HG03095 (cell line): ENCODE measurements at regions not wholly inside any gene's neighbourhood (a gene's known extent, or its start where the extent isn't known, plus 50 kb on each side); places are given as distances from the start of the nearest gene placed in this dataset.

Source experiments
- ATAC-seq: cut with Tn5 transposase; IDR thresholded peaks from one replicate; pipeline ENCODE4 v1.9.1; 2021; ENCODE audit warnings: moderate library complexity; ENCODE audit not compliant: unreplicated experiment

DNA sequence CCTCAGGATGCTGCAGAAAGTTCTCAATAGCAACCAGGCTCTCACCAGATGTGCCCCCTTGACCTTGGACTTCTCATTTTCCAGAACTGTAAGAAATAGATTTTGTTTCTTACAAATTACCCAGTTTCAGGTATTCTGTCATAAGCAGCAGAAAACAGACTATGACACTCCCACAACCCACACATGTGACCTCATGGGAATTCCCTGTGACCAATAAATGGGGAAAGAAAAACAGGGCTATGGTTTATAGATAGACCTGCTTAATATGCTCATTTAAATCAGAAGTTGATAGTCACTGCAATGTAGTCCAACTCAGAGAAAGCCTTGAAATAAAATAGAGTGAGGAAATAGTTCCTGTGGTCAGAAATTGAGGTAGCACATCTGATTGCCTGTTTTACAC is 380.9 kb upstream of the PTBP2 start:
- ATAC-seq, result no peak

DNA sequence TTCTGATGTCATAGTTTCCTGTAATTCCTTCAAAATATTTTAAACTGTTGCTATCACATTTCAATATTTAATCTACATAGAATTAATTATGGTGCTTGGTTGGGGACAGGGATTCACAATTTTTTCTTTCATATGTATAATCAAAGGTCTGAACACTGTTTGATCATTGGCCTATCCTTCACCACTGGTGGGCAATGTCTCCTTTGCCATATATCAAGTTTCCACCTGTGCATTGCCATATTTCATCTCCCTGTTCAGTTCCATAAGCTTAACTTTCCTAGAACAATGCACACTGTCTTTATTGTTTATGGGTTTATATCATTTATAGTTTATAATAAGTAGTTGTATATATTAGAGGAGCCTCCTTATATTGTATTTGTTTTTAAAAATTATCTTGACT is 374.9 kb upstream of the PTBP2 start:
- no peak for ATAC-seq

DNA sequence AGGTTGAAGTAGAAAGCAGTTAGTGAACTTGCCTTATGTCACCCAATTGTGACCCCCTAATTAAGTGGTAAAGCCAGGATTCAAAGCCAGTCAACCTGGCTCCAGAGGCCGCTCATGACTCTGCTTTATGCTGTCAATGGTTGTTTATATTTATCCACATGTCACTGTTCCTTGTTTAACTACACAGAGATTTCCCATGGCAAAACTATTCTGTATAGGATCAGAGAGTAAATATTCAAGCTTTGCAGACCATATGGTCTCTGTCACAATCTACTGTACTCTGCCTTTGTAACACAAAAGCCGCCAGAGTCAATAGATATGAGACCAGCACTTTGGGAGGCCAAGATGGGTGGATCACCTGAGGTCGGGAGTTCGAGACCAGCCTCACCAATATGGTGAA is 371.7 kb upstream of the PTBP2 start:
- no peak for ATAC-seq

DNA sequence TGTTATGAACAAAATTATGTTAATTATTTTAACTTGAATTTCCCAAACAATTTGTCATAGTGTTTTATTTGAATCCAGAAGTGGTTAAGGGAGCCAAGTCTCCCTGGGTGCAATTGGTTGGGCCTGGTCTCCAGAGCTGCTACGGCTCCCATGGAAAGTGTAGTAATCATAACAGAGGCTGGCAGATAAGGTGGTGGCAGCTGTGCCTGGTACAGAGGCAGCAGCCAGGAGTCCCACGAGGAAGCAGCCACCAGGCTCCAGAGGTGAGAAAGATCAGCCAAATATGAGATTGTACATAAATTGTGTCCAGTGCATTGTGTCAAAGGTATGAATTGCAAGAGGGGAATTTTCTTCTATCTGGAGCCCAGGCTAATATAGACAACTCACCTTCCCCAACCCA is 368.9 kb upstream of the PTBP2 start:
- ATAC-seq, result no peak

DNA sequence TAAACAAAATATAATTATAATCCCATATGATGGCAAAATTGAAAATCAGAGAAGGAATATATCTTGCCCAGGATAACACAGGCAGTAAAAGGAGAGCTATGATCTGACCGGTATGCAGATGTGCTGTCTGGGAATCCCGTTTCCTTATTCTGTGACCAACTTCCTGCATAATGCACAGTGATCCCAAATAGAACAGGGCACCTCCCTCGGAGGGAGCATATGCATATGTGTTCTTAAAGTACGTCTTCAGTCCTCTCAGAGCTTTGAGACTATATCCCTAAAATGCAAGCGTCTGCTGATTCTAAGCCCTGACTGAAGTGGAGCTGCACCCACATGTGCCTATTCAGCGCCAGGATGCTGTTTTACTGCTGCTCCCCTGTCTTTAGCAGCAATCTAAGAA is 366.1 kb upstream of the PTBP2 start:
- ATAC-seq, result no peak

DNA sequence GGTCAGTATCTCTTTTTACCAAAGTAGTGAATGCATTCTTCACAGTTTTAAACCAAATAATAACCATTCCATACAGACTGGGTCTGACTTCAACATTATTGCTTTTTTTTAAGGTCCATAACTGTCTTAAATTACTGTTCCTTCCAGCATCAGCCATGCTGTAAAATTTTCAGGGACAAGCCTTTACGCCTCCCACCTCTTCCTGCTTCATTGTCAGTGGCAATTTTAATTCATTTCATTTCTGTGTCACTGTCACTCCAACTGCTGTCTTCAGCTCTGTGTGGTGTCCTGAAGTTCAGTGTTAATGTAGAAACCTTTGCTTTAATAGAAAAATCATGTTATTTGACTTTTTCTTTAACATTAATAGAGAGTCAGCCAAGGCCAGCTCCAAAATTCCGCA is 365.6 kb upstream of the PTBP2 start:
- ATAC-seq, result no peak

DNA sequence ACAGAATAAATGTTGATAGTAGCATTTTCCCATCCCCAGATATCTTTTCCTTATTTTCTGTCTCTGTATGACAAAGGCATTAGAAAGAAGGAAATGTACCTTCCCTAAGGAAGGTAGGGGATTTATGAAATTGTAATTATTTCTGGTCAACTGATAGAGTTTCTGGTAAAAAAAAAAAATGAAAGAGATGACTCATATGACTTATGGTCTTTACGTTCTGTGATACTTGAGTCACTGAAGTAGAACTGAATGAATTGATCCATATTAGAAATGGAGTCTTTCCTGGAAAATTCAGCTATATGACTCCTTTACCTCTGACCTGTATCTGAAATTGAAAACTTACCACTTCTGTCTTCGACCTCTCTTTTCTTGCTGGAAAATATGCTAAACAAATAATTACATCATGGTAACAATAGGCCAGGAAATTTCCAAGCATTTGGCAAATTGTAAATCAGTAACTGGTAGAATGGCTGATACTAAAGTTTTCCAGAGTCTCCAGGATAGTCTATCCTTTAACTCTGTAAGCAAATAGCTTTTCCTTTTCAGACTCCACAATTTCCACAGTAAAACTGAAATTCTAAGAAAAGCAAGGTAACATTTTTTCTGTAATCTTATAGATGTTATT is 364.3 kb upstream of the PTBP2 start:
- ATAC-seq, result no peak

DNA sequence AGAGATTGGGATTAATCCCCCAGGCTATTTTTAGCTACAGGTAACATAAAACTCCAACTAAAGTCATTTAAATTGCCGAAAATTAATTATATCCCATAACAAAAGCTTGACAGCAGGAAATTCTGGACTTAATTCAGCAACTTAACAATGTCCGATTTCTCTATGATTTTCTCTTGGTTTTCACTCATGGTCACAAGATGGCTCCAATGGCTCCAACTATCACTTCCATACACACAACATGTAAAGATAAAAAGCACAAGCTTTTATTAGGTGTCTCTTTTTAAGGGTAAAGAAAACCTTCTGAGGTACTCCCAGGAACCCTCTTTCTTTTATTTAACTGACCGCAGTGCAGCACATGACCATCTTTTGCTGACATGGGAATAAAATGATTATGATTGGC is 363.5 kb upstream of the PTBP2 start:
- no peak for ATAC-seq

DNA sequence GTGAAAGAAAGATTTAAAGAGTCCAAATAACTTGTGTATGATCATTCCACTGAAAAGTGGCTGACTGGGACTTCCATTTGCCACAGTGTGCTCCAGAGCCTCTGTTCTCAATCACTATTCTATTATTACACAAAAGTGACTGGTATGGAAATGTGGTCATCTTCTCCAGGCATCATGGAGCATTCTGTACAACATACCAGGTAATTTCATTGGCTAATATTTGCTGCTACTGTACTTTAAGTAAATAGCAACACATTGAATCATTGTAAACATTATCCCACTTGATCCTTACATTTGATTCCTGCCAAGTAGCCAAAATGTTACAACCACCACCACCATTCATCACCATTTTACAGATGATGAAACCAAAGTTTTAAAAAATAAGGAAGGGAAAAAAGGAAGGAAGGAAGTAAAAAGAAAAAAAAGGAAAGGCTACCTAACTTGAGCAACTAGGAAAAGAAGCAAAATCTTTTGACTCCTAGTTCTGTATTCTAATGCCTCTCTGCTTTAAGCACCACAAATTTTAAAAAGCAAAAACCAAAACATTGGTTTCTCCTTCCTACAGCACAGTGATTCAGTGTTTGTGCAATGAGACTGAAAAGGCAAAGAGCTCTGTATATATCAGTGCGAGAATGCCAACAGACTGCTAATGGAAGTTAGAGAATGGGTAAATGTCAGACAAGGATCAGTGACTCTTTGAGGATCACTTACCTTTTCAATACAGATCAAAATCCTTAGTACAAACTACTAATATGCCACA is 361.4 kb upstream of the PTBP2 start:
- ATAC-seq, result no peak

DNA sequence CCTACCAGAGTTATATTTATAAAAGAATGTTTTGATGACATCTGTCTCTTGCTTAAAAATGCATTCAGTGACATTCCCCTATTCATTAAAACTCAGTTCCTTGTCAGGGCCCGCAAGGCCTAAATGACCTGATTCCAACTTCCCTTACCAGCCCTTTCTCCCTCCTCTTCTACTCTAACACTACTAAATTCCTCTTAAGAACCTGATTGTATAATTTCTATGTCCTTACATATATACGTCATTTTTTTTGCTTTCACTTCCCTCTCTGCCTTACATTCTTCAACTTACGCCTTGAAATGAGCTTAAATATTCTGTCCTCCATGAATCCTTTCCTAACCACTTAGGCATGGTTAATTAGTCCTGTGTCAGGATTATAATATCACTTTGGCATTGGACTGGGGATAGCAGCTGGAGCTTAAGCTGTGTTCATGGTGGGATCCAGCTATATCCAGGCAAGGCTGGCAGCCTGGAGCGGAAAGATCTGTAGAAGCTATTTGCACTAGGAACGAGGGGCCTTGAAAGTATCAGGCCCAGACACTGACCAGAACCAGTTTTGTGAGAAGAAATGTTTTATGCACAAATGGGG is 360.2 kb upstream of the PTBP2 start:
- ATAC-seq, result no peak

DNA sequence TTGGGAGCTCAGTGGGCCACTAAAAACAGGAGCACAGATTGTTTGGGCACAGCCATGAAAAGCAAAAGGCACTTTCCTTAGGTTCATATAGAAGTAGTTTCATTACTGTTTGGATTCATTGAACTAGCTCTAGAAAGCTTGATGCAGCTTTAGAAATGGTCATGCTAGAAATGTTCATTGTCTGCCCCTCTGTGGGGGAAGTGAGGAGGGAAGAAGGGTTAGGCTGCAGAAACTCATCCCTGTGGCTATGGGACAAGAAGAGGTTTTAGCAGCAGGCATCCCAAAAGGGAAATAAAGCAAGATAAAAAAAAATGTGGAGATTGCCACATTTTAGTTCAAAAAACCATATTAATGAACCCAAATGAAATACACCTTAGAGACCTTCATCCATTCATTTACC is 359.6 kb upstream of the PTBP2 start:
- ATAC-seq, result no peak

DNA sequence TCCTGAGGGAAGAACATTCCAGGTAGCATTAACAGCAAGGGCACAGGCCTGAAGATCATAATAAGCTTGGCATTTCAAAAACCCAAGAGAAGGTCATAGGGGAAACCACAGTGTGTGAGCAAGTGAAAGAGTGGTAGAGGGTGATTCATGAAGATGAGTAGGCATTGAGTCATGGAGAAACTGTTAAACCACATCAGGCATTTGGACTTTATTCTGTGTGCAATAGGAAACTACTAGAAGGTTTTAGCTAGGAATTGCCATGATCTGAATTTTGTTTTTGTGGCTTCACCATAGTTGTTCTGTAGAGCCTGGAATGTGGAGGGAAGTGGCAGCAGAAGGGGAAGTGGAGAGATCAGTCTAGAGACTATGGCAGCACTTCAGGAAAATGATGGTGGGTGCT is 359.0 kb upstream of the PTBP2 start:
- peak; percentile 56 for ATAC-seq

DNA sequence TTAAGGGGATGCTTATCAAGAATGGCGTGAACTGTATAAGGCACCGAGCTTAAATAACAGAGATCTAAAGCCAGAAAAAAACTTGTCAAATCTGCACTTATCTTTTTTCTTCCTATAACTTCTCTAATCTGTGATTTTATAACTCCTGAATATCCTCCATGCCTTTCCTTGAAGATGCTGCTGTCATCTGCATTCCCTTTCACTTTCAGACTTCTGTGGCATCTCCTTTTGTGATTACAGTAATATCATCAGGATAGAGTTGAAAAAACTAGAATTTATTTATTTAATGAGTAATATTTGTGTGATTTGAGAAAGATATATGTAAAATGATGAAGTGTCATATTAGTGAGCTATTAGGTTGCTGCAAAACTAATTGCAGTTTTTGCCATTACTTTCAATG is 357.8 kb upstream of the PTBP2 start:
- ATAC-seq, result no peak

DNA sequence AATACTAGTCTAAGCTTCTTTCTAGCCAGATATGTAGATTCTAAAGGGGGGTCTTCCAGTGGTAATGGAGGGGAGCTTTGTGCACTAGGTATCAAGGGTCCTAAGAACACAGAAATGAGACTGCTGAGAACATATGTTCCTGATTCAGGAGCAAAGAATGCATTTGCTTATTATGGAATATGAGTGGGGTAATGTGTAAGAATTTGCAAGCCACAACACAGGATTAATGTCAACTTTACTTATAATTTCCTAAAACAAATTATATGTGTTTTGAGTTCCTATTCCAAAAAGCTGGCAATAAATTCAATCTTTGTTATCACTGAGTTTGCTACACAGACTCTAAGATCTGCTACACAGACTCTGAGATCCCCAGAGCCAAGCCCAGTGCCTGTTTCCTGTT is 357.0 kb upstream of the PTBP2 start:
- ATAC-seq, result no peak

DNA sequence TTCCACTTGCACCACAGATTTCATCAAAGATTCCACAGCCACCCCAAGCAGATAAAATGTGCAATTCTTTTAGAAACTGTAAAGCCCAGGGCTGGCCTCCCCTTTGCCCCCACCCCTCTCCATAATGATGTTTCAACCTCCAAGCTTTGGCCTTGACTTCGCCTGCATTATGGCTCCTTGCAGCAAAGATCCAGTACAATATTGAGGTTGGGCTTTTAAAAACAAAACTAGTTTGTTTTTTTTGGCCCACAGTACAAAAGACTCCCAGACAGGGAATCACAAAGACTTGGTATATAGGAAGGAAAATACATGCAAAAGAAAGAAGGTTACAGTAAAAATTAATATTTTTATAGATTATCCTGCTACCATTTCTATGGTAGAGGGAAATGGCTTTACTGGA is 356.5 kb upstream of the PTBP2 start:
- no peak for ATAC-seq

DNA sequence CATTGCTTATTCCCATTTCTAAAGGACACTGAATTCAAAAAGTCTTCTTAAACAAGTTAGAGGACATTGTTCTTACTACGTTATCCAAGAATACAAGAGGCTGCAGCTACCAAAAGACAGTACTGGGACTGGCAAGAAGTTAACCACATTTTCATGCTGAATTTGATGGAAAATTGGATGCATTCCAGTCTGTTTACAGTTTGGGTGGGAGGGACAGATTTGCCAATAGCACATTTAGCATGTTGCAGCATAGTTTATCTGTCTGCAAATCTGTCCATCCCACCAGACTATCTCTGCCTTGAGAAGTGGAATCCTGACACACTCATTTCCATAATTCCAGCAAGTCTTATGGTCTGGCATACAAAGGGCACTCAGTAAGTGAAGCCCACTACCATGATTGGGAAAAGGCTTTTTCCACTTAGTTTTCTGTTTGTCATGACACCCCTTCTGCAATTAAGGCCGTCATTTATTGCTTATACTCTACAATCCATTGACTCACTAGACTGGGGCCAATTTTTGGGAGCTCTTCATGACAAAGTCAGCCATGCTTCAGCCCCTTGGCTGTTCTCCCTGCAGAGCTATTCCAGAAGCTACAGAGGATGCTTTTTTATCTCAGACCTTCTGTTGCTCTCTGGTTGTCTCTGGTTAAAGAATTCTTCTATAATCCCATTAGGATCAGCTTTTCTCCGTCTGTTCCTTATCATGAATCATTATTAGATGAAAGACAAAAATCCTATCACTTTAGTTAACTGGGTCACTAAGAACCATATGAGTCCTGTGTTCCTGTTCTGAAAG is 355.8 kb upstream of the PTBP2 start:
- no peak for ATAC-seq

DNA sequence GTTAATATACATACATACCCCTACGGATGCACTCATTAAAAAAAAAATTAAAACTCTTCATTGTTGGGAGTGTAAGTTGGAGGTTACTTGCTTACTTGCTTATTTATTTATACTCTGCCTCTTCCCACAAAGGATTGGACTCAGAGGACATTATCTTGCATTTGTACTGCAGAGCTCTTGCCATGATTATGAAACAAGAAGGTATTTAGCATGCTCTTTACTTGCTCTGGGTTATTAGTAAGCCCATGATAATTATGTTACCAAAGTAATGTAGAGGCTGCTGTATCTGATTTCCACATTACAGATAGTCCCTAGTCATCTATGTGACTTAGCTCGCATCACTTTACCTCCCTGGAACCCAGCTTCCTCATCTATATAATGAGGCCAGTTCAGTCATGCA is 355.1 kb upstream of the PTBP2 start:
- ATAC-seq, result no peak

DNA sequence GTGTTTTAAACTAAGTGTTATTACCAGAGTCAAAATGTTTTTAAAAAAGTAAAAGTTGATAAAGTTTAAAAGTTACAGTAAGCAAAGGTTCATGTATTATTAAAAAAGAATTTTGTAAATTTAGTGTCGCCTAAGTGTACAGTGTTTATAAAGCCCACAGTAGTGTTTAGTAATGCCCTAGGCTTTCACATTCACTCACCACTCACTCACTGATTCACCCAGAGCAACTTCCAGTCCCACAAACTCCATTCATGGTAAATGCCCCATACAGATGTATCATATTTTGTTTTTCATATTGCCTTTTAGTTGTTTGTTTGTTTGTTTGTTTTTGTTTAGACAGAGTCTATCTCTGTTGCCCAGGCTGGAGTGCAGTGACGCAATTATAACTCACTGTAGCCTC is 353.8 kb upstream of the PTBP2 start:
- ATAC-seq, result no peak

DNA sequence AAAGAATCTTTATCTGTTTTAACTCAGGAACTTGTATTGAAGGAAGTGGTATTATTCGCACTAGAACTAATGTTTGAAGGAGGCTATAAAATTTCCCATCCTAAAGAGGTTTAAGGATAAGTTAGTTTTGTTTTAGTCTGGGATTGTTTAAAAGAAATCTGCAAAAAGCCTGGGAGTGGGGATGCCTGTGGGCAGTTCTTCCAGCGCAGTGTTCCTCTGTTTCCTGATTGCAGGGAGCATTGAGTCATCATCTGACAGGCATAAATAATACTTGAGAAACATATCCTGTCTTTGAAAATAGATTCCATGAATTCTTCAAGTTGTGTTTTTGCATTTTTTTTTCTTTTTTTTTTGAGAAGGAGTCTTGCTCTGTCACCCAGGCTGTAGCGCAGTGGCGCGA is 350.8 kb upstream of the PTBP2 start:
- no peak for ATAC-seq

DNA sequence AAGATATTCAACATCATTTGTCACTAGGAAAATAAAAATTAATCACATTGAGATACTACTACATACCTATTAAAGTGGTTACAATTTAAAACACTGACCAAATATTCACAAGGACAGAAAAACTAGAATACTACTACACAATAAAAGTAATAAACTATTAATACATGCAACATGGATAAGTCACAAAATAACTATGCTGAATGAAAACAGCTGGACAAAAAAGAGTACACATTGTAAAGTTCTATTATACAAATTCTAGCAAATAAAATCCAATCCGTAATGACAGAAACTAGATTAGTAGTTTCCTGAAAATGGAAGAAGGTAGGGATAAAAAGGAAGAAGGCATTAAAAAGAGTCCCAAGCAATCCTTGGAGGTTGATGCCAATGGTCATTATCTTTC is 348.7 kb upstream of the PTBP2 start:
- no peak for ATAC-seq

DNA sequence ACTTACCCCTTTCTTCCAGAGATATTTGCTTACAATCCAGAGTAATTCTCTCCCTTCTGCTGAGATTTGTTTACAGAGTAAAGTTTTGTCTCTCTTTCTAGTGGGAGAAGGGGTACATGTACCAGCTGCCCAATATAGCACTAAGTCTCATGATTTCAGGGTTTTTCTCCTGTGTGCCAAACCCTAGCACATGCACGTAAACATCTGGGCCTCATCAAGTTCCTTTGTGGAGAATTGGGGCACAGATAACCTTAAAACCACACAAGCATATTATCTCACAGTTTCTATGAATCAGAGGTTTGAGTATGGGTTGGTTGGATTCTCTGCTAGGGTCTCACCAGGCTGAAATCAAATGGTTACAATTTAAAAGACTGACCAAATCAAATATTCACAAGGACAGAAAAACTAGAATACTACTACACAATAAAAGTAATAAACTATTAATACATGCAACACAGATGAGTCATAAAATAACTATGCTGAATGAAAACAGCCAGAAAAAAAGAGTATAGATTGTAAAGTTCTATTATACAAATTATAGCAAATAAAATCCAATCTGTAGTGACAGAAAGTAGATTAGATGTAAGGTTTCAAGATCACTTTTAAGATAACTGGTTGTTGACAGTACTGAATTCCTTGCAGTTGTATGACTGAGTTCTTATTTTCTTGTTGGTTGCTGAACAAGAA is 347.4 kb upstream of the PTBP2 start:
- ATAC-seq, result no peak
